ENCODE measurements at regions not wholly inside any gene's neighbourhood (a gene's known extent, or its start where the extent isn't known, plus 50 kb on each side); places are given as distances from the start of the nearest gene placed in this dataset.

DNA sequence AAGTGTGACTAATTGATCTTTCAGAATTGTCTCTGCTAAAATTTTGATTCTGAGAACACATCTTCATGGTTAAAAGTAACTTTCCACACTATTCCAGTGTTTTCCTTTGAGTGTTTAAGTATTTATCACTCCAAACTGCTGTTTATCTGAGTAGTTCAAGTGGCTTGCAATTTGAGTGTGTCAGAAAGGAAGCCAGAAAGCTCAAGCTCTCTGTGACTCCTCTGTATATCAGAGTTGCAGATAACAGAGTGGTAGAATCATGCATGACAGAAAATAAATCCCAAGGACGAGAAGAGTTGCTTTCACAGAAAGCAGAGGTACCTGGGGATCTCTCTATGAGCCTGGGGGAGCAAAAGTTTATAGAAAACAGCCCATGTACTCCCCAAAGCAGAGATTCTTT, 130.0 kb downstream of the CYB561 start:
- no peaks in the 10 kb centered on the region for H3K27me3 Mint-ChIP-seq (ENCODE audit: low read depth)
- TF ChIP-seq STAT6 (CRISPR knock-in tag; conservative IDR thresholded peaks at IDR 0.05; ENCODE audit: low read depth) (no peak), ZNF219 (CRISPR knock-in tag; IDR thresholded peaks at IDR 0.05; ENCODE audit: borderline replicate concordance) (no peak), GRHL2 (CRISPR knock-in tag; IDR thresholded peaks at IDR 0.05; ENCODE audit: insufficient replicate concordance, severe bottlenecking) (no peak), HMGA2 (CRISPR knock-in tag; IDR thresholded peaks at IDR 0.05) (no peak), ZNF512 (CRISPR knock-in tag; IDR thresholded peaks at IDR 0.05; ENCODE audit: borderline replicate concordance) (no peak), EMX1 (CRISPR knock-in tag; IDR thresholded peaks at IDR 0.05) (no peak), RORB (CRISPR knock-in tag; IDR thresholded peaks at IDR 0.05) (no peak), MXD4 (CRISPR knock-in tag; IDR thresholded peaks at IDR 0.05; ENCODE audit: borderline replicate concordance) (no peak)
- ATAC-seq, result no peak
- H3K36me3 Mint-ChIP-seq, result no peaks in the 10 kb centered on the region
- POLR2A ChIA-PET, result no interaction called here
- H3K9me3 Mint-ChIP-seq, result peaks cover 10% of the 10 kb centered on the region
- no peak overlapping the region for H3K27ac Mint-ChIP-seq
- no peak for DNase-seq (ENCODE audit: low spot score)
- H3K4me3 Mint-ChIP-seq, result no peak overlapping the region
- no peaks in the 10 kb centered on the region for H3K4me1 Mint-ChIP-seq
- CTCF ChIA-PET, result interaction anchor here (0.6 to 1.4 kb wide), 3 partner anchors 26 to 197 kb away, joined by 3 to 4 read pairs (median 4); no protein-coding TSS in a partner anchor

DNA sequence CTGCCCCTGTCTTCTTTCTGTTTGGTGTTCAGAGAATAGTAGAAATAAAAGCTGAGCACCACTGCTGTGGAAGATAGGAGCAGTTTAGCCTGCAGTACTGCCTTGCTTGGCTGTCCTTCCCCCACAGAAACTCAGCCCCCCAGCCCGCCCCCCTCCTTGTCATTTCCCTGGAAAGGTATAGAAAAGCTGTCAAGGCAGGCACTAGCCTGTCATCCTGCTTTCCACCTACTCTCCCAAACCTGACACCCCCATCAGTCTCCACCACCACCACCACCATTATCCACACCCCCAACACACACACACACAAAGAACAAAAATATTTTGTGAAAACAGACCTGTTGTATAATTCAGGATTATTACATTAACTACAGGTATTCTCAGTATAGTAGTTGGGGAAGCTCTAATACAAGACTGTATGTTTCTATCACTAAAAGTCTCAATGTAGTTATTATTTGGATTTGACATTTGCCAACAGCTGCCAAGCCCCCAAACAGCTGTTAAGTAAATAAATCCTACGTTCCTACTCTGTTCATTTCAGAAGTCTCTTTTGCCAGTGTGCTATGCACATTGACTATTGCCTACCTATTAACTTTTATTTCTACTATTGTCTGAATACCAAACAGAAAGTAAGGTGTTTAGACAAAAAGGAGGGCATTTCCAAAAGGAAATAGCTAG, 128.8 kb downstream of the CYB561 start:
- ChIA-PET POLR2A (interaction anchor here (0.6 kb wide), 1 partner anchor 64 kb away, joined by 5 read pairs; no protein-coding TSS in a partner anchor), CTCF (interaction anchor here (1.4 kb wide), 1 partner anchor 89 kb away, joined by 4 read pairs; no protein-coding TSS in a partner anchor)
- Mint-ChIP-seq H3K4me1 (no peaks in the 10 kb centered on the region), H3K27me3 (ENCODE audit: low read depth) (no peaks in the 10 kb centered on the region), H3K36me3 (no peaks in the 10 kb centered on the region), H3K27ac (no peak overlapping the region), H3K9me3 (peaks cover 1% of the 10 kb centered on the region), H3K4me3 (no peak overlapping the region)
- no peak for TF ChIP-seq ATF1 (CRISPR knock-in tag; IDR thresholded peaks at IDR 0.05)
- TF ChIP-seq TCF7 (CRISPR knock-in tag; IDR thresholded peaks at IDR 0.05; ENCODE audit: low read depth), result no peak
- TF ChIP-seq, protein P1, sequence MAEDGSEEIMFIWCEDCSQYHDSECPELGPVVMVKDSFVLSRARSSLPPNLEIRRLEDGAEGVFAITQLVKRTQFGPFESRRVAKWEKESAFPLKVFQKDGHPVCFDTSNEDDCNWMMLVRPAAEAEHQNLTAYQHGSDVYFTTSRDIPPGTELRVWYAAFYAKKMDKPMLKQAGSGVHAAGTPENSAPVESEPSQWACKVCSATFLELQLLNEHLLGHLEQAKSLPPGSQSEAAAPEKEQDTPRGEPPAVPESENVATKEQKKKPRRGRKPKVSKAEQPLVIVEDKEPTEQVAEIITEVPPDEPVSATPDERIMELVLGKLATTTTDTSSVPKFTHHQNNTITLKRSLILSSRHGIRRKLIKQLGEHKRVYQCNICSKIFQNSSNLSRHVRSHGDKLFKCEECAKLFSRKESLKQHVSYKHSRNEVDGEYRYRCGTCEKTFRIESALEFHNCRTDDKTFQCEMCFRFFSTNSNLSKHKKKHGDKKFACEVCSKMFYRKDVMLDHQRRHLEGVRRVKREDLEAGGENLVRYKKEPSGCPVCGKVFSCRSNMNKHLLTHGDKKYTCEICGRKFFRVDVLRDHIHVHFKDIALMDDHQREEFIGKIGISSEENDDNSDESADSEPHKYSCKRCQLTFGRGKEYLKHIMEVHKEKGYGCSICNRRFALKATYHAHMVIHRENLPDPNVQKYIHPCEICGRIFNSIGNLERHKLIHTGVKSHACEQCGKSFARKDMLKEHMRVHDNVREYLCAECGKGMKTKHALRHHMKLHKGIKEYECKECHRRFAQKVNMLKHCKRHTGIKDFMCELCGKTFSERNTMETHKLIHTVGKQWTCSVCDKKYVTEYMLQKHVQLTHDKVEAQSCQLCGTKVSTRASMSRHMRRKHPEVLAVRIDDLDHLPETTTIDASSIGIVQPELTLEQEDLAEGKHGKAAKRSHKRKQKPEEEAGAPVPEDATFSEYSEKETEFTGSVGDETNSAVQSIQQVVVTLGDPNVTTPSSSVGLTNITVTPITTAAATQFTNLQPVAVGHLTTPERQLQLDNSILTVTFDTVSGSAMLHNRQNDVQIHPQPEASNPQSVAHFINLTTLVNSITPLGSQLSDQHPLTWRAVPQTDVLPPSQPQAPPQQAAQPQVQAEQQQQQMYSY (CRISPR knock-in tag; IDR thresholded peaks at IDR 0.05), result no peak
- TF ChIP-seq ZNF512 (CRISPR knock-in tag; IDR thresholded peaks at IDR 0.05; ENCODE audit: borderline replicate concordance), result no peak
- TF ChIP-seq SMAD3 (CRISPR knock-in tag; IDR thresholded peaks at IDR 0.05; ENCODE audit: borderline replicate concordance), result no peak
- no peak for TF ChIP-seq NR1H2 (CRISPR knock-in tag; IDR thresholded peaks at IDR 0.05)
- no peak for TF ChIP-seq NFATC4 (CRISPR knock-in tag; IDR thresholded peaks at IDR 0.05)
- TF ChIP-seq, protein P2, sequence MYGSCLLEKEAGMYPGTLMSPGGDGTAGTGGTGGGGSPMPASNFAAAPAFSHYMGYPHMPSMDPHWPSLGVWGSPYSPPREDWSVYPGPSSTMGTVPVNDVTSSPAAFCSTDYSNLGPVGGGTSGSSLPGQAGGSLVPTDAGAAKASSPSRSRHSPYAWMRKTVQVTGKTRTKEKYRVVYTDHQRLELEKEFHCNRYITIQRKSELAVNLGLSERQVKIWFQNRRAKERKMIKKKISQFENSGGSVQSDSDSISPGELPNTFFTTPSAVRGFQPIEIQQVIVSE (CRISPR knock-in tag; IDR thresholded peaks at IDR 0.05; ENCODE audit: borderline replicate concordance), result no peak
- TF ChIP-seq MXD4 (CRISPR knock-in tag; IDR thresholded peaks at IDR 0.05; ENCODE audit: borderline replicate concordance), result no peak
- ATAC-seq, result no peak
- DNase-seq (ENCODE audit: low spot score), result no peak

All from WTC11 (cell line).